ENCODE measurements at regions not wholly inside any gene's neighbourhood (a gene's known extent, or its start where the extent isn't known, plus 50 kb on each side); places are given as distances from the start of the nearest gene placed in this dataset.

DNA sequence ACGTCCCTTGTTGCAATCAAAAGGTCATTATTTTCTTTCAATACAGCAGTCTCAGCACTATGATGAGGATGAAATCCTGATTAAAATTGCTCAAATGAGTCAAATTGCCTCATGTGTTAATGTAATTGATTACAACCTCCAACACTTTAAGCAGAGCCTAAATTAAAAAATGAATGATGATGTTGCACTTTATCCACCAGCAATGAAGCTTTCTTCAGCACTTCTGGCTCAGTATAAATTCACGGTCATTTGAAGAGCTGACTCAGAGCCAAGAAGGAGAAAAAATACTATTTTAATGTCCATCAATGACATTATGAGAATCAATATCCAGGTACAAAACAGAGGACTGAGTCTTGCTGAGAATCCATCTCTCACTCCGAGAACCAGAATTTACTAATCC, 792.6 kb upstream of the ATXN8OS start:
- TF ChIP-seq ZNF274 (IDR thresholded peaks at IDR 0.05; ENCODE audit: low read depth, low read length) (no peak), YY1 (IDR thresholded peaks at IDR 0.05; ENCODE audit: insufficient read depth, insufficient read length) (no peak)
